Suprapubic skin (tissue), 4 donors: ENCODE measurements at regions not wholly inside any gene's neighbourhood (a gene's known extent, or its start where the extent isn't known, plus 50 kb on each side); places are given as distances from the start of the nearest gene placed in this dataset.

ENCODE experiments used
- POLR2A ChIP-seq, 2 donors: fragments of 450-650 bp; IDR thresholded peaks; one replicate each; pipeline ENCODE4 v1.6.1; 2017; ENCODE audit warnings: antibody characterized with exemption in 2 of 2, mild to moderate bottlenecking in 2 of 2, moderate library complexity in 2 of 2
- POLR2AphosphoS5 ChIP-seq, 3 donors: sonication (generic); formaldehyde crosslinking; IDR thresholded peaks; one replicate each; pipeline ENCODE4 v1.6.1; 2017; ENCODE audit warnings: antibody characterized with exemption in 3 of 3
- TF ChIP-seq, protein P1 (sequence below), 2 donors: fragments of 200-600 bp in 1 of 2; fragments of 450-650 bp in 1 of 2; sonication (generic) in 1 of 2; IDR thresholded peaks; one replicate each; pipeline ENCODE4 v1.5.1; 2016 to 2019; ENCODE audit warnings: antibody characterized with exemption in 2 of 2, mild to moderate bottlenecking in 1 of 2, moderate library complexity in 1 of 2

GRCh38 chr11:98965358-98965757 lies 55.4 kb upstream of the CNTN5 start:
- TF ChIP-seq, protein P1, sequence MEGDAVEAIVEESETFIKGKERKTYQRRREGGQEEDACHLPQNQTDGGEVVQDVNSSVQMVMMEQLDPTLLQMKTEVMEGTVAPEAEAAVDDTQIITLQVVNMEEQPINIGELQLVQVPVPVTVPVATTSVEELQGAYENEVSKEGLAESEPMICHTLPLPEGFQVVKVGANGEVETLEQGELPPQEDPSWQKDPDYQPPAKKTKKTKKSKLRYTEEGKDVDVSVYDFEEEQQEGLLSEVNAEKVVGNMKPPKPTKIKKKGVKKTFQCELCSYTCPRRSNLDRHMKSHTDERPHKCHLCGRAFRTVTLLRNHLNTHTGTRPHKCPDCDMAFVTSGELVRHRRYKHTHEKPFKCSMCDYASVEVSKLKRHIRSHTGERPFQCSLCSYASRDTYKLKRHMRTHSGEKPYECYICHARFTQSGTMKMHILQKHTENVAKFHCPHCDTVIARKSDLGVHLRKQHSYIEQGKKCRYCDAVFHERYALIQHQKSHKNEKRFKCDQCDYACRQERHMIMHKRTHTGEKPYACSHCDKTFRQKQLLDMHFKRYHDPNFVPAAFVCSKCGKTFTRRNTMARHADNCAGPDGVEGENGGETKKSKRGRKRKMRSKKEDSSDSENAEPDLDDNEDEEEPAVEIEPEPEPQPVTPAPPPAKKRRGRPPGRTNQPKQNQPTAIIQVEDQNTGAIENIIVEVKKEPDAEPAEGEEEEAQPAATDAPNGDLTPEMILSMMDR (IDR thresholded peaks at IDR 0.05) = no peak
- TF ChIP-seq POLR2A (IDR thresholded peaks at IDR 0.05) (no peak), POLR2AphosphoS5 (IDR thresholded peaks at IDR 0.05) (no peak)
